GF-D8 (cell line): ENCODE measurements at regions not wholly inside any gene's neighbourhood (a gene's known extent, or its start where the extent isn't known, plus 50 kb on each side); places are given as distances from the start of the nearest gene placed in this dataset.

Experiments used
- DNase-seq: peaks from one replicate; lab custom pipeline; 2025; lab: John Stamatoyannopoulos, UW

GRCh38 chr2:158006961-158007719 lies 94.5 kb upstream of the UPP2 start:
- DNase-seq, result no peak

DNA sequence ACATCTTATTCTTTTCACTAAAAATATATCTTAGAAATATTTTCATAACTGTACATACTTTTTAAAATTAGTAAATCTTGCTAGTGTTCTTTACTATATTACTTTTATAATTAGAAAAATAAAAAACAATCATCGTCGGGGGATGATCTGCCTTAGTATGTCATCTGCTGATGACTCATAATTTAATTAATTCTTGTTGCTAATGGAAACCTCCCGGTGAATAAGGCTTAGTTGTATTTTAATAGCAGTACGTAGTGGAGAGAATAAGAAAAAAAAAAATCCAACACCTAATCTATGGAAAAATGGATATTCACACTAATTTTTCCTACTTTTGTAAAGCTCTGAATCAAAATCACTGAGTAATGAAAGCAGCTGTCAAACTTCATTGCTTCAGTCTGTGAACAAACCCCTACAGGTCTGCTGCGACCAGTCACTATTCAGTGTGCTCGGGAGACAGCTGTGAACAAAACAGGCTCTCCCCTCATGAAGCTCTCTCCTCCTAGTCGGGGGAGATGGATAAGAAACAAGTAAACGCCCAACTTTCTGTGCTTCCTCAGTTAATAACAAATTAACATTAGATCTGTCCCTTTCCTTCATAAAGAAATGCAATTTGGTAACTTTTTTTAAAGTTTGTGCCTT lies 97.4 kb upstream of the UPP2 start:
- no peak for DNase-seq

- no peak for DNase-seq
Measured at GRCh38 chr2:158002079-158002478, 99.6 kb upstream of the UPP2 start.

DNA sequence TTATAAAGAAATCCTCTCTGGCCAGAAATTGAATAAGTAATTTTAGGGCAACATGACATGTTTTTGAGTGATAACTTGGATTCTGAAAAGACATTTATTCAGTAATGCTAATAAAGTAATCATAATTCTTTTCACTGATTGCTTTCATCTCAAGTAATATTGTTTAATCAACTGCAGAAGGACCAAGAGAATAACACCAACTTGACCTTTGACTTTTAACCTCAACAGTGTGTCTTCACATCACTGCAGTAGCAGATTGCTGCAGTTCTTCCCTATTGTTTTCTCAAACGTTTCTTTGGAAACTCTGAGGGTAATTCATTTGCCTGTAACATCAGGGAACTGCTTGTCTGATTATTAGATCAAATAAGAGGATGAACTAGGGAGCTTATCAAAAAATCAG lies 104.9 kb upstream of the UPP2 start:
- DNase-seq, result no peak

DNA sequence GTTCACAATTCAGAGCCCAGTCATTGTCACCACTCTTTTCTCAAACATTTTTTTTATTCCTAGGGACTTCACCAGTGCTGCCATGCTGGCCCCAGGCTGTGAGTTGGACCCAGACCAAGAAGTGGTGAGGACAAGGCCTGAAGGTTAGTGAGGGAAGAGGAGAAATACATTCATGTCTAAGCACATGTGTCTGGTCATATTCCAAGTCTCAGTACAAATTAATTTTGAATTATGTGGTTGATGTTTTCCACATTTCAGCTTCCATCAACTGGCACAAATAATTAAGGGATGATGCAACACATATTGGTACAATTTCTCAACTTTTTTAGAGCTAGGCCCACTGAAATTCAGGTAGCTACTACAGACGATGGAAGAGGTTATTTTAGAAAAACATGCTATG lies 106.6 kb upstream of the UPP2 start:
- no peak for DNase-seq

DNA sequence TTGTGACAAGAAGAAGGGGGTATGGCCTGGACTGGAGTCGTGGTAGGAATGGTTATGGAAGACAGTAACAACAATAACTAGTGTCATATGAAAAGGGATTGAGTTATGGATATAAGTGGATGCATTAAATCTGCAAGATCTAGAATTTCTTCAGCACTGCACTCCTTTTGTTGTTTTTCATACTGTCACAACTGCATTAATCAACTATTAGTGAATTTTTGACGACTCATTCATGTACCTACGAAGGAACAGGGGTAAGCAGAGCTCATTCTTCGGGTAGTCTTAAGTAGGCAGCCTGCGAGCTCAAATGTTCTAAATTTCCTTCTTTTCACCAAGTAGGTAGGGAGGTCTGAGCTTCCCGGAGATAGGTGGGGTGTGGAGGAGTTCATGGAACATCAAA lies 109.7 kb upstream of the UPP2 start:
- no peak for DNase-seq

DNA sequence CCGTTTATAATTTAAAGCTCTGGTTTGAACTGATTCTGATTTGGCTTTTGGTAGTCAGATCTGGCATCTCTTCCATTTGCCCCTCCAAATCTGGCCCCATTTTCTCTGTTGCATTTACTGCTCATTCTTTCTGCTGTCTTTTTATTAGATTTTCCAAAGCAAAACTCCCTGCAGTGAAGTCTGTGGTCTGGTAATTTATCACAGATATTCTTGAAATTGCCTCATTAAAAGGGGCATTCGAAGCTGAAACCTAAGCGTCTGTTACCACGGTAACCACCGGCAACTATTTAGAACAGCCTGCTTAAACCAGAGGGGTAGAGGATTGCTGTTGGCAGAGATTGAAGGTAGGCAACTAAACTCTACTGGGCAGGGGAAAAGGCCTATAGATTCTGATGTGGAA lies 111.5 kb upstream of the UPP2 start:
- DNase-seq, result no peak

DNA sequence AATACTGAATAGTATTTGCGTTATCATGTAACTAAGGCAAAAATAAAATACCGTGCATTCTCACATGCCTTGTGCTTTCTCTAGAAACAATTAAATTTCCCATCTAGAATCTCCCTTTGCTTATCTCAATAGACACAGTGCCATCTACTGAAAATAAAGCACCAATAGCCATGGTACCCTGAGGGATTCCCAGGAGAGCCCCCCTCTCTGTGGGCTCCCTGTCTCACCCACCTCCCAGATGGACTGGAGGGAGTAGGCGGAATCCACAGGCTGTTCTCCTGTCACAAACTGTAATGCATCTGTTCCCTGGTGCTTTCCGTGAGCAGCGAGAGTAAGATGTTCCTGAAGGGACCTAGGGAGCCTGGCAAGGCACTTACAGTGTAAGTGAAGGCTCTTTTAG lies 112.4 kb upstream of the UPP2 start:
- no peak for DNase-seq

- no peak for DNase-seq
Measured at GRCh38 chr2:157986761-157987160, 110.6 kb upstream of the ACVR1 start.

DNA sequence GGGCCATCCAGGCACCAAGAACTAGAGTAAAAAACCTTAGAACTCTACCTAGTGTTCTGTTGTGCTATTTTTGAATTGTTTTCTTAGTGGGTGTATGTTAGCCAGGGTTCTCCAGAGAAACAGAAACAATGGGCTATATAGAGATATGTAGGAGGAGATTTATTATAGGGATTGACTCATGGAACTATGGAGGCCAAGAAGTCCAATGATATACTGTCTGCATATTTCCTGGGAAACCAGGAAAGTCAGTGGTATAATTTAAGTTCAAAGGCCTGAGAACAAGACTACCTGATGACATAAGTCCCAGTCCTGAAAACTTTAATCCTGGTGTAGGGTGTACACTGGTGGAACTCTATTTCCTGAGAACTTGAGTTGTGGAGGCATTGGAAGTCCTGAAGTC lies 108.7 kb upstream of the ACVR1 start:
- DNase-seq, result no peak

DNA sequence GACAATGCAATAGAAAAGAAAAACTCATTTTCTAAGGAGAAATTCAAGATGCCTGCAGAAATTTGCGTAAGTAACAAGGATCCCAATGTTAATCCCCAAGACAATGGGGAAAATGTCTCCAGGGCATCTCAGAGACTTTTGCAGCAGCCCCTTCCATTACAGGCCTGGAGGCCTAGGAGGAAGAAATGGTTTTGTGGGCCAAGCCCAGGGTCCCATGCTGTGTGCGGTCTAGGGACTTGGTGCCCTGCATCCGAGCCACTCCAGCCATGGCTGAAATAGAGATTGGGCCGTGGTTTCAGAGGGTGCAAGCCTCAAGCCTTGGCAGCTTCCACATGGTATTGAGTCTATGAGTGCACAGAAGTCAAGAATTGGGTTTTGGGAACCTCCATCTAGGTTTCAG lies 103.9 kb upstream of the ACVR1 start:
- DNase-seq, result no peak

GRCh38 chr2:157971702-157972101 lies 95.6 kb upstream of the ACVR1 start:
- DNase-seq, result no peak

GRCh38 chr2:157967856-157968255 lies 91.7 kb upstream of the ACVR1 start:
- no peak for DNase-seq

- DNase-seq, result no peak
Measured at GRCh38 chr2:157959249-157959648, 83.1 kb upstream of the ACVR1 start.

- DNase-seq, result no peak
Measured at GRCh38 chr2:157957596-157957995, 81.5 kb upstream of the ACVR1 start.

DNA sequence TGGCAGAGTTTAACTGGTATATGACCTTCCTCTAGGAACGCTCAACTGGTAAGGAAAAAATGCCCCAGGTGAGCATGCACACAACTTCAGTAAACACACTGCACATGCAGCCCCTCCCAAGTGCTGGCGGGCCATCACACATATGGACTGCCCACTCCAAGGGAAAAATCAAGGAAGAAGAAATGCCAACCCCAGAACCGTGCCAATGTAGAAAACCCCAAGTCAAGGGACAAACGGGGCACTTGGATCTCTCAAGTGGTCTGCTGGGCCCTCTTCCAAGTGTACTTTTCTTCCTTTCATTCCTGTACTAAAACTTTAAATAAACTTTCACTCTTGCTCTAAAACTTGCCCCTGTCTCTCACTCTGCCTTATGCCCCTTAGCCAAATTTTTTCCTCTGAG lies 76.4 kb upstream of the ACVR1 start:
- no peak for DNase-seq

GRCh38 chr2:157948856-157949255 lies 72.7 kb upstream of the ACVR1 start:
- DNase-seq, result no peak

GRCh38 chr2:157946919-157947557 lies 70.9 kb upstream of the ACVR1 start:
- DNase-seq, result no peak

DNA sequence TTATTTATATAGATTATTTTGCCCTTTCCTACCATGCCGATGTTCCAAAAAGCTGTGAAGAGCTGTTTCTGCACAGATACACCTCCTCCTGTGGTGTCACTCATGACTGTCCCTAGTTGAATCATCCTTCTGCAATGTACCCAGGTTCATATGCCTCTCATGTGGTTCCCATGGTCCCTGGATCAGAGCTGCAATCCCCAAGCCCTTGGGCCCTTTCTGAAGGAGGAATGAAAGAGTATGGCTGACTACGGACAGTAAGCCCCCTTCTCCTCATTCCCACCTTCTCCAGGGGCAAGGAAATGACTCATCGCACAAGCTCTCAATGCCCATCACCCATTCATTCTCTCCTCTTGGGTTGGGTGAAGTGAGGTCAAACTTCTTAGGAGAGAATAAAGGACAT lies 63.9 kb upstream of the ACVR1 start:
- no peak for DNase-seq

DNA sequence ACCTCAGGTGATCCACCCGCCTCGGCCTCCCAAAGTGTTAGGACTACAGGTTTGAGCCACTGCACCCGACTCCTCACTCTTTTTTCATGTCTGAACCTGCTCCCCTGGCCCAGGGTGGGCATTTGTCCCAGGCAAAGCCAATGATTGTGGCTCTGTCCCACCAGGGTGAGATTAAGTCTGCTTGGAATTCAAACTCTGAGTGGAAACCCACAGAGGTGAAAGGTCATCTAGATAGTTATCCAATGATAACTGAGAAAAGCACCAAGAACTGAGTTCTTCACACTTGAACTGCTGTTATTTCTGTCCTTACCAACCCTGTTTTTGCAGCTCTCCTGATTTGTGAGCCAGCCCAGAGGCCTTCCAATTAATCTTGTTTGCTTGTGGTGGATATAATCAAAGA lies 62.4 kb upstream of the ACVR1 start:
- DNase-seq, result no peak

DNA sequence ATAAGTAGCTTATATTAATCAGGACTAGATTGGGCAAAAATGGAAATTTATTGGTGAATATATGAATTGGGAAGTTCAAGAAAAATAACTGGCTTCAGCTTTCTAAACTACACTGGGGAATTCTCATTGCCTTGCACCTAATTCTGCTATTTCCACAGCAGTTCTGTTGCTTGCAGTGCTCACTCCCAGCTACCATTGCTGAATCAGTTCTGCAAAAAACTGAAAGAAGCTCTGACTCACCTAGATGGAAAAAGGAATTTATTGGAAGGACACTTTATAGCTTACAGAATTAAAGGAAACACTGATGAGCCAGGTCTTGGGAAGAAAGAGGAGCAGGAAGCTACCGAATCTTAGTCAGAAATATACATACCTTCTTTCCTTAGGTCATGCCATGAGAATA lies 60.3 kb upstream of the ACVR1 start:
- DNase-seq, result no peak

GRCh38 chr2:157935378-157935906 lies 59.3 kb upstream of the ACVR1 start:
- no peak for DNase-seq

DNA sequence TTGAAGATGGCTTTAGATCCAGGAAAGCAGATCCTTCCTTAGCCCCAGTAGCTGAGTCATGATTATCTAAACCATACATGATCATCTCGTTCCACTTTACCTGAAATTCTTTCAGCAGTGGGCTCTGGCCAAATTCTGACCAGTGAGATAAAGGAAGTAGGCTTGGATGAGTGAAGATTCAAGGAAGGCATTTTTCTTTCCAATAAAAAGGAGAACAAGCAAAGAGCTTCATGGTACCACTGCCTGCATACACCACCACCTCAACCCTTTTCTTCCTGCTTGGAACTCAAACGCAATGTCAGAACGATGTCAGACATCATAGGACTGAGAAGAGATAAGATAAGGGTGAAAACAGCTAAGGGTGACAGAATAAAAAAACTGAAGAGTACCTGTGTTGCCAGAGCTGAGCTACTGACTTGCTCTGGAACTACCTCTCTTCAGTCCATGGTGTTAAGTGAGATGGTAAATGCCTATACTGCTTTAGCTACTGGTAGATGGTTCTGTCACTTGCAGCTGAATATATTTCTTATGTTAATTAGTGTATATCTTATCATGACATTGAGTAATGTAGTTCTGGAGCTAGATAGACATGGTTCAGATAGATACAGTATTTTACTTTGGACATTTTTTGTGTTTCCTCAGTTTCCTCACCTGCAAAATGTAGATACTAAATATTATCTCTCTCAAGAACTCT lies 58.7 kb upstream of the ACVR1 start:
- no peak for DNase-seq
